NCI-H524 (cell line): ENCODE measurements at regions not wholly inside any gene's neighbourhood (a gene's known extent, or its start where the extent isn't known, plus 50 kb on each side); places are given as distances from the start of the nearest gene placed in this dataset.
A peak's percentile ranks its signal among the peaks of the same experiment; 100 is the strongest.

Source experiments
- DNase-seq, 2 experiments: peaks; one replicate each; lab custom pipeline; 2025; lab: John Stamatoyannopoulos, UW

DNA sequence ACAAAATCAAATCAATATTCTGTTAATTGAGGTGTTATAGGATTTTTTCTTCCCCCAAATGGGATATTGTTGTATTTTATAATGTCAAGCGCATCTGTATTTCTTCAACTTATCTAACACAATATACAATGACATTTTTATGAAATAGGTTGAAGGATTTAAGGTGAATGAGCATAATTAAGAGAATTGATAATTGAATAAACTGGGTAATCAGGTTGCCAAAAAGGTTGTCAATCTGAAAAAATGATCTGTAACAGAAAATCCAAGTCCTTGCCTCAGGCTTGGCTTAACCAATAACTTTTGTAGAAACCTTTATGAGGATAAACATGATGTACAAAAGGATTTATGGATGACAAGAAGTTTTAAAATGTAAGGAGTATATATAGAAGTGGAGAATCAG is 1101.7 kb upstream of the EYS start:
- no peak for DNase-seq

DNA sequence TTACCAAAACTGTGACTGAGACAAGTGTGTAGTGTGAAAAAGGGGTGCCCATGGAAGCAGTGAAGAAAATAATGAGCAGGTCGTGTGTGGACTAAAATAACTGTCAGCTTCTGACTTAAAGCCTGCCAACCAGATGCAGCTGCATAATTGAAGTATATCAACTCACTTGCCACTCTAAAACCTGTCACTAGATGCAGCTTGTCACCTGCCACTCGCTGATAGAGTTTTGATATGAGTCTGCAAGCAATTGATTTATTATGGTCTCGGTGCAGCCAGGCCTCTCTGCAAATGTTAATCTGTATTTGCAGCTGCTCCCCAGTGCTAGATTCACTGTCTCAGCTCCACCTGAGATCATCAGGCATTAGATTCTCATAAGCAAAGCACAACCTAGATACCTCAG is 1090.0 kb upstream of the EYS start:
- DNase-seq: peak in 1 of 2 experiments; percentile 32

DNA sequence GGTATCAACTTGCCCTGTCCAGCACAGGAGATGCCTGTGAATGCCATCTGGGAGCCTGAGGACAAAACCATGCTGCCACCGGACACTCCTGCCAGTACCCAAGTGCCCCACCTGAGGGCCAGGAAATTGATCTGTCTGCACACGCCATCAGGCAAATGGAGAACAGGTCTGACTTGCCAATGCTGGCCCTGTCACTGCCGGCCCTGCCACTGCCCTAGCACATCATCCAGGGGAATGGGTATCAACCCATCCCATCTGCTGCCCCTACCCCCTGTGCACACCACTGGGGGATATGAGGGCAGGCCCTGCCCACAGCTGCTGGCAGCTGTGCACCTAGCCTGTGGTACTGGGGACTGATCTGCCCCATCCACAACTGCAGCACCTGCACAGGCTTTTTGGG is 1081.6 kb upstream of the EYS start:
- no peak for DNase-seq

DNA sequence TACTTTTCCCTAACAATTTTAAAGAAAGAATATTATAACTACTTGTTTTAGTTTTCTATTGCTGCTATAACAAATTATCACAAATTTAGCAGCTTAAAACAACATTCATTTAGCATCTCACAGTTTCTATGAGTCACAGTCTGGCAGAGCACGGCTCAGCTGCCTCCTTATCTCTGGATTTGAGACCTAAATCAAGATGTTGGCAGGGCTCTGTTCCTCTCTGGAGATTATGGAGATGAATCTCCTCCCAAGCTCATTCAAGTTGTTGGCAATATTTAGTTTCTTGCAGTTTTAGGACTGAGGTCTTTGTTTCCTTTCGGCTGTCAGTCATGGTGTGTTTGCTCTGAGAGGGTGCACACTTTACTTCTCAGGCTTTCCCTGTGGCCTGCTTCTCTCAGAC is 1065.8 kb upstream of the EYS start:
- DNase-seq: no peak

DNA sequence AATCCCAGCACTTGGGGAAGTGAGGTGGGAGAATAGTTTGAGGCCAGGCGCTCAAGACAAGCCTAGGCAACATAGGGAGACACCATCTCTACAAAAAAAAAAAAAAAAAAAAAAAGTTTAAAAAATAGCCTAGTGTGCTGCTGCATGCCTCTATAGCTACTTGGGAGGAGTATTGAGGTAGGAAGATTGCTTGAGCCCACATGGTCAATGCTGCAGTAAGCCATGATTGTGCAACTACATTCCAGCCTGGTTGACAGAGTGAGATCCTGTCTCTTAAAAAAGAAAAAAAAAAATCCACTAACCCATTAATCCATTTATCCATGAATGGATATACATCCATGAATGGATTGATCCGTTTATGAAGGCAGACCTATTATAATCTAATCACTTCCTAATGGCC is 1064.6 kb upstream of the EYS start:
- no peak for DNase-seq

DNA sequence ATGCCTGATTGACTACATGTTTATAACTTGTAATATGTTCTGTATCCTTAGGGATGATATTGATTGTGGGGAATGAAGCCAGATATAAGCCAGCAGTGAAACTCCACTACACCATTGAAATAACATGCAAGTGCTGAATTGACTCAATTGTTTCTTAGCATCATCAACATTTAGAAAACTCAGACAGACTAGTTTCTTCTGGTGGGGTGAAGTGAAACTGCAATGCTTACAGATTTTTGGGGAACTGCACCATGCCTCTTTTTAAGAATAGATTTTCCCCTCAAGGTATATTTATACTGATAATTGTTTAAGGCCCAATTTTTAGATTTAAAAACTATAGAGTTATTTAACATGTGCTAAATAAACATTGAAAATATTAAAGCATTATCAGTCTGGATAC is 1044.6 kb upstream of the EYS start:
- no peak for DNase-seq

DNA sequence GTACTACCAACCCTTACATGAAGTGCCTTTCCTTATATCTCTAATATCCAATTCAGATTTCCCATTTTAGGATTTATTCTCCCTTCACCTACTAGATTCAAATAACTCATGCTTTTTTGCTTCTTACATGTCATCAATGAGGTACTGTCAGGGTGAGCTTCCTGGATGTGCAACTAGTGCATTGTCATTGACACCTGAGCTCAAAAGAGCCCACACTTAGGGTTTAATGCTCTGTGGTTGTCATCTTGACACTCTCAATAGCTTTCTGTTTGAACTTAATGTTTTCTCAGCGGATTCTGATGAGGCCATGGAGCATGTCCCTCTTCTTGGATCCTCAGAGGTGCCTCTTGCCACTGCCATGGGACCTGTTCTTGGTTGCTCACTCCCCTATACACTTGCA is 1033.3 kb upstream of the EYS start:
- no peak for DNase-seq

DNA sequence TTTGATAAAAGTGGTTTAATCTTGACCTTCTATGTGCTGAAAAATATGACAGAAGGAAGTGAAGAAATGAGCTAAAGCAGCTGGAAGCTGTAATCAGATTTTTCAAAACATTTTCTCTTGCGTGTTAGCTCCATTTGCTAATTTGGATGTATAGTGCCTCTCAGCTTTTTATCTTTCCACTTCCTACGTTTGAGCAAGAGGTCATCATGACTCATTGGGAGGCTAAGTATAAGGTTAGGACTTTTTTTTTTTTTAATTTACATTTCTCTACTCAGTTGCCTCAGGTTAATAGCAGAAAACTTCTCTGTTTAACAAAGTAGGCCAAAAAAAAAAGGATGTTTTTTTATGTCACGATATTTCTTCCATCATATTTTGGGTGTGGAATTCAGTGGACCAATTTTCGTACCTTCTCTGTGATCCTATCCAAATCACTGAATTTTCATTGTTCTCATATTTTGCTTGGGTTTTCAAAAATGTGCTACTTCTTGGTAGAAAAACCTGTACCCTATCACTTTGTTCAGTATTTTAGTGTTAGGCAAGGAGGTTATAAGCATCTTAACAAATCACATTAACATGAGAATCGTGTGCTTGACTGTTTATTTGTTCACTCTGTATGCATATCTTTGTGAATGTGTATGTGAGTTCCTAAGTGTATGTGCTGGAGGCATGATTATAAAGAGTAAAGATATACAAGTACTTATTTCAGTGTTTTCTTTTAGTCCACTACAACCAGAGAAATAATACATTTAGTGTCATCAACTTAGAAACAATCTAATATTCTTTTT is 1028.3 kb upstream of the EYS start:
- no peak for DNase-seq

DNA sequence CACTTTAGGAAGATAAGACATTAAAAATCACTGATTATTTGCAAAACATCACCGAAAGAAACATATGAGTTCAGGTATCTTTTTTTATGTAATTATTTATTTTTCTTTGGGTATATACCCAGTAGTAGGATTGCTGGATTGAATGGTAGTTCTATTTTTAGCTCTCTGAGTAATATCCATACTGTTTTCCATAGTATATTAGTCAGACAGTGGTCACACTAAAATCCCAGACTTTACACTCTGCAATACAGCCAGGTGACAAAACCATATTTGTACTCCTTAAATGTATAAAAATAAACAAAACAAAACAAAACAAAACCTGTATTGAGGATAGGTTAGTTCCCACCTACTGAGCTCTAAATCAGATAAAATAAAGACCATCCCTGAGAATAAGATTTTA is 1024.3 kb upstream of the EYS start:
- DNase-seq: no peak

DNA sequence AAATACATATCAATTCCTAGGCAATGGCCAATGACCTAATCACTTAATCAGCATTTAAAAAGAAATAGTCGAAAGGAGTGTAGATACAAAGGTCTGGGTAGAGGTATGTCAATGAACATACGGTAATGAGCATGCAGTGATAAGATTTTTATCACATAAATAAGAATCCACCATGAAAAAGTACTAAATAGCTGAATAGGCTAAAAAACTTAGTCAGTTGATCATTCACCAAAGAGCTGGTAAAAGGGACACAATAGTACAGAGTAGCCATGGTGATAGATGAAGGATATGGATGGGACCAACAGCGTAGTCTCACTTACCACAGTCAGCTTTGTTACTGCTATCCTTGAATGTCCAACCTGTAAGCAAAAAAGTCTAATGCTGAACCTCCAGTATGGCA is 1018.6 kb upstream of the EYS start:
- DNase-seq: no peak

DNA sequence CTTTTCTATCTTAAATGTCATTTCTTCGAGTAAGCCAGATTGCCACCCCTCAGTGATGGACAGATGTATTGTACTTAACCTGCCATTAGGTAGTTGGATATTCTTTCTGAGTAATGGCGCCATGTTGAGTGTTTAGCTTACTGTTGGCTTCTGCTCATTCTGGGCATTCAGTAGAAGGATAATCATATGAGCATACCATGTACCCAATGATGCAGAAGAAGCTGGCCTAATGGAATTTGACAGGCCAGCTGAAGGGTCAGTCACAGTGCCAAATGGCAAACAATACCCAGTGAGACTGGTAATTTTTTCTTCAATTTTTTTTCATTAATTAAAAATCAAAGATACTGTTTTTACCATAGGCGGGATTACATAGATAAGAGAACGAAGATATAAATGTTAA is 1010.8 kb upstream of the EYS start:
- no peak for DNase-seq

DNA sequence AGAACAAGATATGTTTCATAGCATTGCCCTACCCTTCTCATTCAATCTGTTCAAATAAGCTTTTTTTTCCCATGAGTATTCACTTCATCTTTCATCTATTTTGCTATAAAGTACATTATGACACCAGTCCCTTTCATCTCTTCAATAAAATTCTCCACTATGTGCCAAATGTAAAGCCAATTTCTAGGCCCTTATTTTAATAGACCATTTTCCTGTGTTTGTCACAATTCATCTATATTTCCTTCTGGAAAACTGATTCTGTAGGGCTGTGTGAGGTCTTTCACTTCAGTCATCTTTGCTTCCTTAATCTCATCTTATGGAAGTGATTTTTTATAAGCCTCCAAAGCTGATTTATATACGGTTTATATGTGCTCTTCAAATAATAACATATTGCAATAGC is 992.4 kb upstream of the EYS start:
- DNase-seq: no peak

DNA sequence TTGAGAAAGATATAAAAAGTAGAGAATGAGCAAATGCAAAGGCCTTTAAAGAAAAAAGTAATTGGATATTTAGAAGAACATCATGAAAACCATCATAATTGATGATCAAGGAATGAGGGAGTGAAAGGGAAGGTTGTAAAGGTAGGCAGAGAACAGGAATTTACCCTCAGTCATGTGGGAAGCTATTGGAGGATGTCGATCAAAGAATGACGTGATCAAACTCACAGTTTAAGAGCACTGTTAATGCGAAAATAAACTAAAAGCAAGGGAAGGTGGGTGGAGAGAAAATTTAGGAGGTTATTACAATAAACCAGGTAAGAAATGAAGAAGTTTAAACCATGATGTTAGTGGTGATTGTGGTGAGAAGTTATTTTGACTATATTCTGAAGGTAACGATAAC is 982.6 kb upstream of the EYS start:
- DNase-seq: no peak

DNA sequence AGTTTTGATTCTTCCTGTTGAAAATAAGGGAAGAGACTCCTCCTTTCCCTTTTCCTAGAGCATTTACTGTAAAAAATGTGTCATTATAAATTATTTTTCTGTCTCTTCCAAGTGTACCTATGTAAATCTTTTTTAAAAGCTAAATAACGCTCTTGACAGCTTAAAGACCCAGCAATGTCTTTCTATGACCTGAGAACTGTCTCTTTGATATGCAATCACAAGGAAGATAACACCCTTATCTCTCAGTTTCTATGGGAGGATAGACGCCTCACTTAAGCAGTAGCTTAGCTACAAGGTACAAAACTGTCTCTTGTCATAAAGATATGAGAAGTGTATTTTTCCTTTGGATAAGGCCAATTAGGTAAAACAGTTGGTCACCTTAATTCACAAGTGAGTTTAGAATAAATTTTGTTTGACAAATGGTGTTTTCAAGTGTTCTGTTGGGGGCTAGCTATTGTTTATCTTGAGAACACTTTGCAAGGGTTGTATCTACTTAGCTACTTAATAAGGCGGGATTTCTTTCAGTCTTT is 980.6 kb upstream of the EYS start:
- no peak for DNase-seq

DNA sequence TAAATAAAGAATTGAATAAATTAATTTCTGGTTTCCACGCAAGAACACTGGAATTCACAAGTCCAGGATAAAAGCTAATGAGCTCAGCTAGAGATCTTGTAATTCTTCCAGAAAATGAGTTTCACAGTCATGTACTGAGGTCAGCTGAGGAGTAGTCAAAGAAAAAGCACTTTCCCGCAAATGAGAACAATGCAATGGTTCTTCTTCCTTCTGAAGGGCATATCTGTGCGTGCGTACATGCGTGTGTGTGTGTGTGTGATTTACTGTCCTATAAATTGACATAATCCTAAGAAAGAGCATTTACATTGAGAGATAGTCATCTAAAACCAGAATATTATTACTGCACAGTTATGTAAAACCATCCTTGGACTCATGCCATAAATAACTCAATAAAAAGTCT is 968.9 kb upstream of the EYS start:
- no peak for DNase-seq

DNA sequence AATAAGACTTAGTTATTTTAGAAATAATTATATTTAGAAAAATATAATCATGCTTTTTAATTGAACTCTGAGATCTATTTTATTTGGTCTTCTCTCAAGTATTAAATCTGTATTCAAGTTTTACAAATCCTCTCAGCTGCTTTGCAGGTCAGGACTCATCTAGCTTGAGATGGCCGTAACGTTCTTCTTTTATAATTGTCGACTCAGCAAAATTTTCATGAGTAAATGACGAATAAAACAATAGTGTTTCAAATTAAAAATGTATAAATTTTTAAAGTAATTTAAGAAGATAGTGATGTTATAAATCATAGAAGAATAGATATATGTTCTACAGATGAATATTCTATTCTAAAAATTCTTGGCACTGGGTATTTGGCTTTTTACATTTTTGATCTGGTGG is 957.1 kb upstream of the EYS start:
- no peak for DNase-seq

DNA sequence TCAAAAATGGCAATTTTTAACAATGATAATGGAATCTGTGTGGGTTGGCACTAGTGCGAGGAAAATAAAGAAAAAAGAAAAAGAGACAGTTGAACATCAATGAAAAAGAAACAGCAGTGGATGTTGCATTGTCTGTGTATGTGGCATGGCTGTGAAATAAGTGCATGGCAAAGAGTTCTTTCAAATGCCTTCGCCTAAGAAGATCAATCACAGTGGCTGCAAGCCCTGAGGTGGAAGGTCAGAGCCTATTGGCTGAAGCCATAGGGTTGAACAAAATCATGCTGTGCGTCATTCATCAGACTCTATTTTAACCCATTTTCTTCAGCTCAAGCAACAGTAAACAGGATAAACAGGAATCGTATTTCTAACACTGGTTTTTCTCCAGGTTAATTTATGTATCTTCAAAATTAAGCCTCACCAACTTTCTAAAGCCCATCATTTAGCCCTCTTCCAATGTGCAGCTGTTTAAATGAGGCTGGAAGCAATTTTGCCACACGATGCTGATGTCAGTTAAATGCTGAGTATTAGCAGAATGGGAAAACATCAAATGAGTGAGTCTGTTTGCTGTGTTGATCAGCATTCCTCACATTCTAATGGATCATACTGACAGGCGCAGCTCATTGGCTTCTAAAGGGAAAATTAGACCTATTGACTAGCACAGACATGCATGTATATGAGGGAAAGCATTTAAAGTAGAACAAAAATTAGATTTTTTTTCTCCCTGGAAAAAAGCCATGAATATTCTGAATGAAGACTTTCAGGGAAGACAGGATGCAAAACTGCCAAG is 955.9 kb upstream of the EYS start:
- DNase-seq: no peak

DNA sequence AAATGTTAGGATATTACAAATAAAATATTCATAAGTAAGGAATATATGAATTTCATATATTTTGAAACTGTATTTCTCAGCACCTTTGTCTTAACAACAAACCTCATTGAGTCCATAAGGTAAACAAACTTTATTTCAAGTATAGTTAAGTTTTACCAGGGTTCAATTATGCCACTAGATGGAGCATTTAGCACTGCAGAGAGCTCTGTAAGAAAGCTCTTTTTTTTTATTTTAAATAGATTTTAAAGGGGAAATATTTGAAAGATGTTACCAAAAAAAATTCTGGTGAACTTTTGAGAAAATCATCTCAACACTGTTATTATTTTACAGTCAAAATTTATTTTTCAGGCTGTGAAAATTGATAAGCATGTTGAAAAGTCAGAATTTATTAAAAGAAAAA is 955.2 kb upstream of the EYS start:
- peak; percentile 0 to 25 for DNase-seq

DNA sequence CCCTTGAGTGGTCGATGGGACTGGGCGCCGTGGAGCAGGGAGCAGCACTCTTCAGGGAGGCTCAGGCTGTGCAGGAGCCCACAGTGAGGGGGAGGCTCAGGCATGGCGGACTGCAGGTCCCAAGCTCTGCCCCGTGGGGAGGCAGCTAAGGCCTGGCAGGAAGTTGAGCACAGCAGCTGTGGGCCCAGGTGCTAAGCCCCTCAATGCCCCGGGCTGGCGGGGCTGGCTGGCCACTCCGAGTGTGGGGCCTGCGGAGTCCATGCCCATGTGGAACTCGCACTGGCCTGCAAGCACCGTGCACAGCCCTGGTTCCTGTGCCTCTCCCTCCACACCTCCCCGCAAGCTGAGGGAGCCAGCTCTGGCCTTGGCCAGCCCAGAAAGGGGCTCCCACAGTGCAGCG is 948.4 kb upstream of the EYS start:
- DNase-seq: no peak

DNA sequence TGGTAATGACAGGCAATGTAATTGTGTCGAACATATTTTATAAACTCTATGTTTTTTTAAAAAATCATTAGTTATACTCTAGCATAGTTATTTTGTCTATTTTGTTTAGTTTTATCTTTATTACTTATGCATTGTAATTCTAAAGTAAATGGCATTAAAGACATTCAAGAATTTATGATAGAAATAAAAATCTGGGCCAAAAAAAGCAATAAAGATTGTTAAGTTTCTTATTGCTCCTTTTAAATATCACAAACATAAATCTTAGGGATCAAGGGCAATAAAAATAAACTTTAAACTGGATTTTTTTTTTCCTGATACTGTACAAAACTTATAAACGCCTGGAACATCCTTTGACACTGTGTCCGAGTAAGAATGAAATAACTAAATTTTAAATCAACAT is 931.5 kb upstream of the EYS start:
- no peak for DNase-seq

DNA sequence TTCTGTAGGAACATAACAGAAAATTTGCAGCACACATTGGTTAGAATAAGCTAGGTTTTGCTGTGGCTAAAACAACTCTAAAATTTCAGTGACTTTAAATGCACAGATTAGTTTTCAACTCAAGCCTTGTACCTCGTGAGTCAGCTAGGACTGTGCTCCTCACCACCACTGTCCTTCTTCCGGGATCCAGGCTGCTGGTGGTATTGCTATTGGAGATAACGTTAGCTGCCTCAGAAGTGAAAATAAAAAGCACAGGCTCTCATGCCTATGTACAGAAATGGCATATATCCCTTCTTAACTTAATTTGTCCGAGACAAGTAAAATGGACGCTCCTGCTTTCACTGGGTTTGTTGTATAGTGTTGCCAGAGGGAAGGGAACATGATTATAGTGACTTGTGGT is 931.1 kb upstream of the EYS start:
- no peak for DNase-seq

DNA sequence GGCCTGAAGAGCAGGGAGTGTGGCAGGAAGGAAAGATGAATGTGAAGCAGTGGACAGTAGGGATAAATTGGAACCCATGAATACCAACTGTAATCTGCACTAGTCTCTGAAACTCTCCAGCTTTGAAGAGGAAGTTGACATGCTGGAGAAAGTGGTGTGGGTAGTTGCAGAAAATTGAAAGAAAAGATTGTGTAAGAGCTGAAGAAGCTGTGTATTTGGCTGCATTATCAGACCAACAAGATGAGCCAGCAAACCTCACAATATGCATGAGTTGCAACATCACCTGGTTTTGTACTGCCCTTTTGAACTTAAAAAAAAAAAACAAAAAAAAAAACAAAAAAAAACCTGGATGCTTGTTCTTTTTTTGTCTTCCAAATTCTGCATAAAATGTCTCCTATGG is 921.9 kb upstream of the EYS start:
- no peak for DNase-seq

DNA sequence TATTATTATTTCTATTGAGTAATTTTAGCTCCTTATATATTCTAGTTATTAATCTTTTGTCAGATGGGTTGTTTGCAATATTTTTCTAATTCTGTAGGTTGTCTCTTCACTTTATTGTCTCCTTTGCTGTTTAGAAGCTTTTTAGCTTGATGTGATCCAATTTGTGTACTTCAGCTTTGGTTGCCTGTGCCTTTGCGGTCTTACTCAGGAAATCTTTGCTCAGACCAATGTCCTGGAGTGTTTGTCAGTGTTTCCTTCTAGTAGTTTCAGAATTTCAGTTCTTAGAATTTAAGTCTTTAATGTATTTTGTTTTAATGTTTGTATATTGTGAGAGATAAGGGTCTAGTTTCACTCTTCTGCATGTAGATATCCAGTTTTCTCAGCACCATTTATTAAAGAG is 916.0 kb upstream of the EYS start:
- DNase-seq: no peak

DNA sequence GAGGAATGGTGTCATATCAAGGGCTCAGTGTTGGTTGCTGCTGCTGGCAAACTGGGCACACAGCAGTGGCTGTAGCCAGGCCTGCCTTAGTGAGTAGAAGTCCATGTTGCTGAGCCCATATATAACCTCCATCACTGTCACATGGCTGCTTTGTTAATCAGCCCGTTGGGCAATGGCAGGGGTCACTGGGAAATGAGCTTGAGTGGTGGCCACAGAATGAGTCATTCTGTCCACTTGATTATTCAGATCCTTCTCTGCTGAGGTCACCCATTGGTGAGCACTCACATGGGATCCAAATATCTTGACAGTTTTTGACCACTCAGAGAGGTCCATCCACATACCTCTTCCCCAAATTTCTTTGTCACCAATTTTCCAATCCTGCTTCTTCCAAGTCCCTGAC is 898.9 kb upstream of the EYS start:
- no peak for DNase-seq
